Testis (tissue), 2 donors: ENCODE measurements at regions not wholly inside any gene's neighbourhood (a gene's known extent, or its start where the extent isn't known, plus 50 kb on each side); places are given as distances from the start of the nearest gene placed in this dataset.

ENCODE experiments used
- POLR2A ChIP-seq: fragments of 450-650 bp; IDR thresholded peaks from one replicate; pipeline ENCODE4 v1.6.1; 2017; ENCODE audit warnings: antibody characterized with exemption, mild to moderate bottlenecking, moderate library complexity
- TF ChIP-seq, protein P1 (sequence below), 3 experiments: fragments of 450-650 bp in 2 of 3; fragments of 200-600 bp in 1 of 3; sonication (generic) in 1 of 3; IDR thresholded peaks; one replicate each; pipeline ENCODE4 v1.5.1; 2016 to 2019; ENCODE audit warnings: antibody characterized with exemption in 3 of 3, mild to moderate bottlenecking in 2 of 3, moderate library complexity in 1 of 3

DNA sequence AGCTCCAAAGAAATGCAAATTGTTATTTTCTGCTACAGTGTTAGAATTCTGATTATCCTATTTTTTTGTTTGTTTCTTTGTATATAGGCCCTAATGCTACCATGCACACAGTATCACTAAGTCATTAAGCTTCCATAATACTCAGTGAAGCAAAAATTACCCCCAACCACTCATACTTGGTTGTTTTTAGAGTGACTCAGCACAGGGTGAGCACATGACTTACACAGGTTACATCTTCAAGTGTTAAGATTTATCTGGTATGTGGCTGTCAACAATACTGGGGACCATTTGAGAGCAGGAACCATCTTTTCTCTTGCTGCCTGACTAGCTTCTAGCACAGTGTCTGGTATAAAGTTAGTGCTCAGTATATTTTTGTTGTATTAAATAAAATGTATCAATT is 255.8 kb upstream of the SLC24A2 start:
- TF ChIP-seq, protein P1, sequence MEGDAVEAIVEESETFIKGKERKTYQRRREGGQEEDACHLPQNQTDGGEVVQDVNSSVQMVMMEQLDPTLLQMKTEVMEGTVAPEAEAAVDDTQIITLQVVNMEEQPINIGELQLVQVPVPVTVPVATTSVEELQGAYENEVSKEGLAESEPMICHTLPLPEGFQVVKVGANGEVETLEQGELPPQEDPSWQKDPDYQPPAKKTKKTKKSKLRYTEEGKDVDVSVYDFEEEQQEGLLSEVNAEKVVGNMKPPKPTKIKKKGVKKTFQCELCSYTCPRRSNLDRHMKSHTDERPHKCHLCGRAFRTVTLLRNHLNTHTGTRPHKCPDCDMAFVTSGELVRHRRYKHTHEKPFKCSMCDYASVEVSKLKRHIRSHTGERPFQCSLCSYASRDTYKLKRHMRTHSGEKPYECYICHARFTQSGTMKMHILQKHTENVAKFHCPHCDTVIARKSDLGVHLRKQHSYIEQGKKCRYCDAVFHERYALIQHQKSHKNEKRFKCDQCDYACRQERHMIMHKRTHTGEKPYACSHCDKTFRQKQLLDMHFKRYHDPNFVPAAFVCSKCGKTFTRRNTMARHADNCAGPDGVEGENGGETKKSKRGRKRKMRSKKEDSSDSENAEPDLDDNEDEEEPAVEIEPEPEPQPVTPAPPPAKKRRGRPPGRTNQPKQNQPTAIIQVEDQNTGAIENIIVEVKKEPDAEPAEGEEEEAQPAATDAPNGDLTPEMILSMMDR (IDR thresholded peaks at IDR 0.05): no peak
- no peak for TF ChIP-seq POLR2A
